Pons (tissue), 1 donor: ENCODE measurements at regions not wholly inside any gene's neighbourhood (a gene's known extent, or its start where the extent isn't known, plus 50 kb on each side); places are given as distances from the start of the nearest gene placed in this dataset.
"Not testable (repeated sequence)": the region's sequence is repeated elsewhere in the genome, so short reads cannot be mapped to it uniquely, and the experiment has no call there.

Source experiments
- DNase-seq: peaks from one replicate; pipeline ENCODE4 v3.0.0-alpha.2; 2016; ENCODE audit warnings: low spot score

DNA sequence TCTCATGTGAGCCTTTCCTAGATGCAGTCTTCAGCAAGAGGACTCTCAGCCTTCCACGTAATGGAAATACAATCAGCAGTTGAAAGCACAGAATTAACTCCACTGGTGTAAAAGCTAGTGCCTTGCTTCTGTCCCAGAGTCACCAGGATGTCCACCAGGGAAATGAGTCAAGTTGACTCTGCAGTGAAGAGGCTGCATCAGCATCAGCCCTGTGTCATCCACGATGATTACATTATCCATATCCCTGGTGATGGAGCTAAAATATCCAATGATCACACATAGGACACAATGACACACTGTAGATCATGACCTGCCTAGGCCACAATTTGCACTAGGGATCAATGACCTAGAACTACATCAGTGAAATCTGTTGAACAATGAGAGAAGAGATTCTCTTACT, 262.4 kb downstream of the ERMARD start:
- no peak for DNase-seq

DNA sequence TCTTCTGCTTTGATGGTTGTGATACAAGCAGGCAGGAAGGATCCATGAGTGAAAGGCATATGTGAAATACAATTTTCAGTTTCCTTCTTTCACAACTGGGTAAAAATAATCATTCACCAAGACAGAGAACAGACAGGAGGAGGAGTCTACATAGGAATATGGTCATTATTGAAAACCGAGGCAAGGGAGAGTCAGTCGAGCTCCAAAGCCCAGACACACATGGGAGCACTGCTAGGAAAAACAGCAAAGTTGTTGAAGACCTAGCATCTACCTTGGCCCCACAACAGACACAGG, 260.6 kb downstream of the ERMARD start:
- no peak for DNase-seq

DNA sequence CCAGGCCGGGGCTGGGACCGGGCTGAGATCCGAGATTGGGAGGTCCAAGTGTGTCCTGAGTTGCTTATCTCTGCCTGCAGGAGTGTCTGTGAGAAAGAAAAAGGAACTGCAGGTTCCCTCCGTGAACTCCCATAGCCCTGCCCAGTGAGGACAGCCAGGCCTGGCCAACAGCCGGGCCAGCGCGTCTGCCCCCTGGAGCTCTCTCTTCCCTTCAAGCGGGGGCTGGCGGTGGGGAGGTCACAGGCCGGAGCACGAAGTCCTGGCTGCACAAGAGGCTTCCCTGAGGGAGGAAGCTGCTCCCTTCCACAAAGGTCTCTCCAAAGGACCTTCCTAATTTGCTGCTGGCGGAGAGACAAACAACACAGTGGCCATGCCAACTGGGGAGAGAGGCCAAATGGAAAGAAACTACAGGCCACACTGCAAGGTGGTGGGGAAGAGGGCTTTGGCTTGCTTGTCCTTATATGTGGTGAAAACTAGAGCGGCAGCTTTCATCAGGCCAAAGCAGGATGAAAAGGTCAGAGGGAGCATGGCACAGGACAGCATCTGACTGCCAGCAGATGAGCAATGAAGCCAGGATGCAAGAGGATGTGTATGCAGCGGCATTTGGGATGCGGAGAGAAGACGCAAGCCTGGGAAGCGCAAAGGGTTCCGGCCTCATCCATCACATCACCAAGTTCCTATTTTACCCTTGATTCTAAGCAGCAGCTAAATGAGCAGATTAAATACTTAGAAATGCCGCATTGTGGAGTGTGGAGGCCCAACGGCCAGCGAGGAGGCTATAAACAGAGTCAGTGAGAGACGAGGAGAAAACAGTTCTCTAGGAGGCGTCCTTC, 260.0 kb downstream of the ERMARD start:
- DNase-seq, result peak; percentile 16

DNA sequence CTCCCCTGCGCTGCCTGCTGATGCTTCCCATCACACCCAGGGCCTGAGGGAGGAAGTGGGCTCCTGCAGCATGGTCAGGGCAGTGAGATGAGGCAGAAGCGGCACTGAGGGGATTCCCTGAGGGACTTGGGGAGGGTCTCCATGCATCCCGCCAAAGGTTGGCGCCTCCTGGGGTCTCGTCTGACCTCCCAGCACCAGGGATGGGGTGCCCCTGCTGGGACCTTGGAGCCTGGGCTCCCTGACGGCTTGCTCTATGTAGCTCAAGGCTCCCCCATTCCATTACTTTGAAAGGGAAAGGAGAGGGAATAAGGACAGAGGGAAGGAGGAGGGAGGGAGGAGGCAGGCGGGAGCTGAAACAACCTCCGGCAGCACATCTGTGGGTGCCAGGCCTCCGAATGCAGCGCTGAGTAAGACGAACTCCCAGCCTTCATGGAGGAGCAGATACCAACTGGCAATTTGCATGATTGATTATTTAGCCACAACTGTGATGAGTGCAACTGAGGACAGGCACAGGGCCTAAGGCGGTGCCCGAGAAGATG, 259.3 kb downstream of the ERMARD start:
- DNase-seq, result no peak

DNA sequence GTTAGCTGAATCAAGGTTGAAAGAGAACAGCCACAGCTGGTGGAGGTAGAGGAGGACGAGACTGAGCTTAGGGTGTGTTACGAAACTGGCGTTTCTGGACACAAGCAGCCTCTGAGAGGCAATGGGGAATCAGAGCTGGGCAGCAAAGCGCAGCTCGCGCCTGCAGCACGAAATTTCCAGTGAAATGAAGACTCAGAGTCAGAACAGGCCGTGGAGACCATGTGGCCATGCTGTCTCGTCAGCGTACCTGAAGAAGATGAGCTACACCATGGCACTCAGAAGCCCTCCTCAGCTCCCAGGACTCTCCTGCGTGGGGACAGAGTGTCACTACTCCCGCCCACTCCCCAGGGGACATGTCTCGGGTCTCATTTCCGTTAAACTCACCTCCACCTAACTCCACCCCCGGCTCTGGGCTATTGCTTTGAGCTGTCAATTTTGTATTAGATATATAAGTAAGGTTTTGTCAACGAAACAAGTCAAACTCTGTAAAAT, 256.9 kb downstream of the ERMARD start:
- DNase-seq, result no peak

DNA sequence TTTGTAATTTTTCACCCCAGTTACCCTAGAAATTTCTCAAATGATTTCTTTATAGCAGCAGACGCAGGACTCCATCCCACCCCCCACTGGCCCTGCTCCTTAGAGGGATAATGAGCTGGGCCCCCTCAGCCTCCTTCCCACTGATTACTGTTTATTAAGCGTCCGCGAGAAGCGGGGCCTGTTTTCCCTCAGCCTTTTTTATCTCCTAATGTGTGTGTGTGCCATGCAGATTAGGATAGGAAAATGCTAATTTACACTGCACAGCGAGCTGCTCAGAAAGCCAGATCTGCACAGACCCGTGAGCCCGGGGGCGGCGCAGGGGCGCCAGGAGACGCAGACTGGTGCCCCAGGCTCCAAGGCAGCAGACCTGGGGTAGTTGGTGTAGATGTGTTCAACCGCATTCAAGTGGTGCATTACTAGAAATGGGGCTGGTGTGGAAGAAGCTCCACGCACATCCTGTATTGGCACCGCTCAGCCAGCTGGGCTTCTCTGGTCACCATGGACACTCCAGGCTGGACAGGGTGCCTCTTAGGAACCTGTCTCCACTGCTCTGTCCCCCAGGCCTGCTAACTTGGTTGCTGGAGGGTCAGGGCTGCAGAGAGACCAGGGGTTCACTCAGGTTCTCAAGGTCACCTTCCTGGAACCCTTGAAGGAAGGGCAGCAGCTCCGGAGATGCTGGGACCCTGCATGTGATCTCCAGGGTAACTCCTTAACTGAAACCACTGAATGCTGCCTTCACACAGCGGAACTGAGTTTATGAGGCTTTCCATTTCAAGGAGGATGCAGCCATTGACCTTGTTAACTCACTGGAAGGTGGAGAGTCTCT, 256.3 kb downstream of the ERMARD start:
- no peak for DNase-seq

DNA sequence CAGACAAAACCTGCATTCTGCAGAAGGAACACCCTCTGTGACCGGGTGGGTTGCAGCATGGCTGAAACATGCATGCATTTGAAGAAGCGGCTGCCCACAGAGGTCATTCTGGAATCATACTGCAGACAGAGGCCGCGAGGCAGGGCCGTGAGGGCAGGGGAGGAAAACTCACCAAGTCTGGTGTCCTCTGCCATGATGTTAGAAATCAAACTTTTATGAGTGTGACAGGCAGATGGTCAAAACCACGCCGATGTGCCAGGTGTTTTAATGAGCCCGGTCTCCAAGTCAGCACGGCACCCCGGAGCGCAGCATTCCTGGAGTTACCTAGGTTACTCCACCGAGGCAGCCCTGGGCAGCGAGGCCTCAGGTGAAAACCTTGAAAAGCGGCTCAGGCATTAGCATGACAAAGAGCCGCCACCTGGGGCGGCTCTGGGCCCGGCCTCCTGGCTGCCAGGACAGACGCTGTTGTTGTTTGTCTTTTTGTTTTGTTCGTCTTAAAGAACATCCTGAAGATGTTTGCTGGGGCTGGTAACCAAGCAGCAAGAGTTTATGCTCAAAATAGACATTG, 255.6 kb downstream of the ERMARD start:
- no peak for DNase-seq

DNA sequence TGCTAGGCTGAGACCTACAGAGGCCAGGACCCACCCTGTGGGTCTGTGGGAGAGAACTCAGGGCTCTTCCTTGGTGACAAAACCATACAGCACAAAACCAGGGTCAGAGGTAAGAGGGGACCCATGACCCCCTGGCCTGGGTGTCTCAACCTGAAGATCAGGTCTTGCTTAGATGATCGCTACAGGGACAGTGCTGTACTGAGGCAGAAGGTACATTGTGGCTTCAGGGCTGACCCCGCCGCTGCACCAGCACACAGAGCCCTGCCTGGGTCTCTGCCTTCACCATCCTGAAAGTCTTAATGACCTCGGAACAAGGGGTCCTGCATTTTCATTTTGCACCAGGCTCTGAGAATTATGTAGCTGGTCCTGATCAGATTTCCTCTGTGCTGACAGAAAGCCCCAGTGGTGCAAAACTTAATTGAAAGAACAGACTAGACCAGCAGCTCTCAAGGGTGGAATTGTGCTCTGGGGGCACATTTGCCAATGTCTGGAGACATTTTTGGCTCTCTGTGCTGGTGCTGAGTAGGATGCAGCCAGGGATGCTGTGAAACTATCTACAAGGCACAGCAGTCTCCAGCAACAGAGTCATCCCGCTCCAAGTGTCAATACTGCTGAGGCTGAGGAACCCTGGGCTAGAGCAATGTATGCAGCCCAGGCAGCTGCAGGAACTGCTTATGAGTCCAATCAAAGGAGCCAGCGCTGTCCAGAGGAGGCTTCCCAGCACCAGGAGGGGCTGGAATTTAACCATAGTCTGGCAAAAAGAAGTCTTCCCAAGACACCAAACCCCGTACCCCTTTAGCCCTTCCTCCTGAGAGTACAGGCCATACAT, 254.9 kb downstream of the ERMARD start:
- DNase-seq, result peak; percentile 4

DNA sequence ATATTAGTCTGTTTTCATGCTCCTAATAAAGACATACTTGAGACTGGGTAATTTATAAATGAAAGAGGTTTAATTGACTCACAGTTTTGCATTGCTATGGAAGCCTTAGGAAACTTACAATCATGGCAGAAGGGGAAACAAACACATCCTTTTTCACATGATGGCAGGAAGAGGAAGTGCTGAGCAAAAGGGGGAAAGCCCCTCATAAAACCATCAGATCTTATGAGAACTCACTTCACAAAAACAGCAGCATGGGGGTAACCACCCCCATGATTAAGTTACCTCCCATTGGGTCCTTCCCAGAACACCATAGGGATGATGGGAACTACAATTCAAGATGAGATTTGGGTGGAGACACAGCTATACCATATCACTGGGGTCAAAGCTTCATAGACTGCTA, 254.2 kb downstream of the ERMARD start:
- DNase-seq, result no peak

DNA sequence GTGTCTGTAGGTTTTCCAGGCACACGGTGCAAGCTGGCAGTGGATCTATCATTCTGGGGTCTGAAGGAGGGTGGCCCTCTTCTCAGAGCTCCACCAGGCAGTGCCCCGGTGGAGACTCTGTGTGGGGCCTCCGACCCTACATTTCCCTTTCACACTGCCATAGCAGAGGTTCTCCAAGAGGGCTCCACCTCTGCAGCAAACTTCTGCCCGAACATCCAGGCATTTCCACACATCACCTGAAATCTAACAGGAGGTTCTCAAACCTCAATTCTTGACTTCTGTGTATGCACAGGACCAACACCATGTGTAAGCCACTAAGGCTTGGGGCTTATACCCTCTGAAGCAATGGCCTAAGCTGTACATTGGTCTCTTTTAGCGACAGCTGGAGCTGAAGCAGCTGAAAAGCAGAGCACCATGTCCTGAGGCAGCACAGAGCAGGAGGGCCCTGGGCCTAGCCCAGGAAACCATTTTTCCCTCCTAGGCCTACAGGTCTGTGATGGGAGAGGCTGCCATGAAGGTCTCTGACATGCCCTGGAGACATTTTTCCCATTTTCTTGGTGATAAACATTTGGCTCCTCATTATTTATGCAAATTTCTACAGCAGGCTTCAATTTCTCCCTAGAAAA, 253.3 kb downstream of the ERMARD start:
- no peak for DNase-seq

DNA sequence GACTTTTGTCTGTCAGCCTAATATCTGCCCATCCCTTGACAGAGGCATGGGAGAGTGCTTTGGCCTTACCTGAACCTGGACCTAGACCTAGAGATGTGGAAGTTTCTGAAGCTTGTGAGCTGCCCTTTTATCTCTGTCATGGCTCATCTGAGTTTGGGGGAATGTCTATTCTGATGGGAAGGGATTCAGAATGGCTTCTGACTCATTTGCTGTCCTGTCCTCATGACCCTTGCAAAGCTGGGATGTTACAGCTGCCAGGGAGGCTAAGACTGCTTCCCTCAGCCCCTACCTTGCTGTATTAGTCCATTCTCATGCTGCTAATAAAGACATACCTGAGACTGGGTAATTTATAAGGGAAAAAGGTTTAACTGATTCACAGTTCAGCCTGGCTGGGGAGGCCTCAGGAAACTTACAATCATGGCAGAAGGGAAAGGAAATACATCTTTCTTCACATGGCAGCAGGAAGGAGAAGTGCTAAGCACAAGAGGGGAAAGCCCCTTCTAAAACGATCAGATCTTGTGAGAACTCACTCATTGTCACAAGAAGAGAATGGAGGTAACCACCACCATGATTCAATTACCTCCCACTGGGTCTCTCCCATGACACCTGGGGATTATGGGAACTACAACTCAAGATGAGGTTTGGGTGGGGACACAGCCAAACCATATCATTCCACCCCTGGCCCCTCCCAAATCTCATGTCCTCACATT, 252.2 kb downstream of the ERMARD start:
- no peak for DNase-seq

DNA sequence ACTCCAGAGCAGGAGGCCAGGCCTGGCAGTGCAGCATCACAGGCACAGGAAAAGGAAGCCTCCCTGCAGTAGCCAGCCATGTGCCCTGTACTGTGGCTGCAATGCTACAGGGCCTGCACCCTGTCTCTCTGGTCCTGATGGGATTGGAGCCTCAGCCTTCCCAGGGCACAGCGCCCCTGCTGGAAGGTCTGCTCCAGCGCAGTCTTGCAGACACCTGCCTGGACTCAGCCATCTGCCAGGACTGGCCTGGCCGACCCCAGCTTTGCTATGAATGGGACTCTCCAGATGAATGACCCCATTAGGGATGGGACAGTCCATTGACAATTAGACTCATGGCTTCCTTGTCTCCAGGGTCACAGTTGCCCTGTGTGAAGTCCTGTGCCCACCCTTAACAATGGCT, 251.6 kb downstream of the ERMARD start:
- DNase-seq, result no peak

DNA sequence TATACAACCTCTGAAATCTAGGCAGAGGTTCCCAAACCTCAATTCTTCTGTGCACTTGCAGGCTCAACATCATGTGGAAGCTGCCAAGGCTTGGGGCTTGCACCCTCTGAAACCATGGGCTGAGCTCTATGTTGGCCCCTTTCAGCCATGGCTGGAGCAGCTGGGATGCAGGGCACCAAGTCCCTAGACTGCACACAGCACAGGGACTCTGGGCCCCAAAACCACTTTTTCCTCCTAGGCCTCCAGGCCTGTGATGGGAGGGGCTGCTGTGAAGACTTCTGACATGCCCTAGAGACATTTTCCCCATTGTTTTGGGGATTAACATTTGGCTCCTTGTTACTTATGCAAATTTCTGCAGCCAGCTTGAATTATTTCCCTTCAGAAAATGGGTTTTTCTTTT, 250.4 kb downstream of the ERMARD start:
- DNase-seq, result not testable (repeated sequence)

DNA sequence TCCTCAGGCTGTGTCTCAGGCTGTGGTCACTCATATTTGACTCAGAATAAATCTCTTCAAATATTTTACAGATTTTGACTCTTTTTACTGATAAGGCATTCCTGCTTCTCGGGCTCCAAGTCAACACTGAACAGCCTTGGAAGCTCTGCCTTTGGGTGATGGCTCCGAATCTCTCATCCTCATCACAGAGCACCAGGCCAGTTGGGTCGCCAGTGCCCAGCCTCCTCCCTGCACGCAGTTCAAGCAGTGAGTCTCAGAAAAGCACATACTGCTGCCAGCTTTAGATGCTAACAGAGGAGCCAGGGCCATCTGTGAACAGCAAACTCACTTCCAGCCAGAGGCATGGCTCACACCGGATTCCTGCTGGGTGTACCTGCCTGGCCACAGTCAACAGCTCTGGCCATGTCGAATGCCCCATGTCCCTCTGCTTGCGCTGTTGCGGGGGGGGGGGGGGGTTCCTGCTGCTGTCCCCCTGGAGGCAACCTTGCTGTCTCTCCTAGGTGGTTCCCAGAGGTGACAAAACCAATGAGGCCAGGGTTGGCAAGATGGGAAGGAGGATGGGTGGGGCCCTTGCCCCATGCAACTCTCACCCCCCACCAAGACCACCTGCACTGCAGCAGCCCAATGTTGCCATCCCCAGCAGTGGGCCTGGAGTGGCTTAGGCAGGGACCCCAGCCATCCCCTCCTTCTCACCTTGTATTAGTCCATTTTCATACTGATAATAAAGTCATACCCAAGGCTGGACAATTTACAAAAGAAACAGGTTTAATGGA, 248.8 kb downstream of the ERMARD start:
- no peak for DNase-seq

DNA sequence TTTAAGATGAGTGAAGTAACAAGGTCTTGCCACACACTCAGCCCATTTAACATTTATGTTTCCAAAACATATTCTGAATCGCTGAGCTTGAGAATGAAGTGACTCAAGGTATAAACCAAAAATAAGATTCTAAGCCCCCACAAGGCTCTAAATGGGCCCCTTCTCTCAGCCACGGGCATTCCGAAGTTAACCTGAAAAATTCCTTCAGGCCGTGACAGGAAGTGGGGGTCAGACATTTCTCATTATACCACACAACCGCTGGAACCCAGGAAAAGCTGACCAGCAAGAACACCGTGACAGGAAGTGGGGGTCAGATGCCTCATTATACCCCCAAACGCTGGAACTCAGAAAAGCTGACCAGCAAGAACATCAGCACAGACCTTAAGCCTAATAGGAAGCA, 247.9 kb downstream of the ERMARD start:
- no peak for DNase-seq

DNA sequence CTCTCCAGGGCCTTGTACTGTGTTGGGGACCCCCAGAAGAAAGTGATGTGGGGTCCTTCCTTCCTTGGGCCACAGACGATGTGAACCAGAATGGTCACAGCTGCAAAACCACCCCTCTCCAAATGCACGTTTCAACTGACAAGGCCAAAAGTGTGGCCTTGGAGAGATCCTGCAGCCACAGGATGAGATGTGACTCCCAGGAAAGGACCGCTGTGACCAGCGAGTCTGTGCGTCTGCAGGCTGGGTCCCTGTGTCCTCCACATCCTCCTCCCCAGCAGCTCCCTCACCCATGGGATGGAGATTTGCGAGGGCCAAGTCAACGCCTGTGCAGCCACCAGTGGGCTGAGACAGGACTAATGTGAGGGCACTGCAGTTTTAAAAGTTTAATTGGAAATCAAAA, 247.0 kb downstream of the ERMARD start:
- no peak for DNase-seq

DNA sequence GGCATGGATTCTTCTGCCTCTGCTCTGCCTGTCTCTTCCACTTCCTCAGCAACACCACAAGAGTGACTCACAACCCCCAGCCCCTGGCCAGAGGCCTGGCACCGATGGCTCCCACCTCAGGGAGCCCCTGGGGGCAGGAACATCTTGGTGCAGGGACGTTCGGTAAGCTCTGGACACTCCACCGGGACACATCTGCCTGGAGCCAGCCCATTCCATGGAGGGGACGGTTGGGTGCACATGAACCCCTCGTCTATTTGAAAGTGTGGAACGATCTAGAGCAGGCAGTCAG, 246.5 kb downstream of the ERMARD start:
- no peak for DNase-seq

DNA sequence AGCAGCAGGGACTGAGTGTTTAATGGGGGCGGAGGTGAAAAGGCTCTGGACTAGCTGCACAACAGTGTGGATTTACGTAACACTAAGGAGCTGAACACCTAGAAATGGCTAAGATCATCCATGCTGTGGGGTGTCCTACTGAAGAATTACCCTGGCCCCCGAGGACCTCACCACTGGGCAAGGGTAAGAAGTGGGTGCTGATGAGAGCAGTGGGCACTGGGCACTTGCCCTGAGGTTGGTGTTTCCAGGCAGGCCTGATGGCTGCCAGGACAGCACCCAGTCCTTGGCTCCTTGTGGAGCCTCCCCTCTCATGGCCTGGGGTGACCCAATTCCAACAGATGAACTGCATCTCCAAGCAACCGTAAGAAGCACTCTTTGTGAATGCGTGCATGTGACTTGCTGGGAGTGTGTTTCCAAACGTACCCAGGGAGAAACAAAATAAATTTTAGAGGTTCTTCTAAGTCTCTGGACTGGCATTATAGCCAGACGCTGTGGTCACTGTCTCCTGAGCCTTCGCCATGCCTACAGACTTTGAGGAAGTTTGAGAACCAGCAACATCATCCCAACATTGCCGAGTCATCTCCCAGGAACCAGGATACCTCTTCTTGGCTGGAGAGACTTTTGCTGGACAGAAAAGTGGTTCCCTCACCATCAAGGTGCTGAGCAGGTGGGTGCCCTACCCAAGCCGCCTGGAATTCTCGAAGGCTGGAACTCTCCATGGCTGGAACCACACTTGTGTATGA, 245.9 kb downstream of the ERMARD start:
- no peak for DNase-seq

DNA sequence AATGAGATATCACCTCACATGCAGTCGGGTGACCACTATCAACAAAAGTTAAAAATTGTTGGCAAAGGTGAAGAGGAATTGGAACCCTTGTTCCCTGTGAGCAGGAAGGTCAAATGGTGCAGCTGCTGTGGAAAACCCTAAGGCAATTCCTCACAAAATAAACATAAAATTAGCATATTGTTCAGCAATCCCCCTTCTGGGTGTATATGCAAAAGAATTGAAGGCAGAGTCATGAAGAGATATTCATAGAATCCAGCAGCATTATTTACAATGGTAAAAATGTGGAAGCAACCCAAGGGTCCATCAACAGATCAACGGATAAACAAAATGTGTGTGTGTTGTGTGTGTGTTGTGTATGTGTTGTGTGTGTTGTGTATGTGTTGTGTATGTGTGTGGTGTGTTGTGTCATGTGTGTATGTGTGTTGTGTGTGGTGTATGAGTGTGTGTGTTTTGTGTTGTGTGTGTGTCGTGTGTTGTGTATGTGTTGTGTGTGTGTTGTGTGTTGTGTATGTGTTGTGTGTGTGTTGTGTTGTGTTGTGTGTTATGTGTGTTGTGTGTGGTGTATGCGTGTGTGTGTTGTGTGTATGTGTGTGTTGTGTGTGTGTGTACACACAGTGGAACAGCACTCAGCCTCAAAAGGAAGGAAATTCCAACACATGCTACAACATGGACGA, 245.1 kb downstream of the ERMARD start:
- no peak for DNase-seq
